ENCODE measurements at regions not wholly inside any gene's neighbourhood (a gene's known extent, or its start where the extent isn't known, plus 50 kb on each side); places are given as distances from the start of the nearest gene placed in this dataset.
A peak's percentile ranks its signal among the peaks of the same experiment; 100 is the strongest.
"Not testable (repeated sequence)": the region's sequence is repeated elsewhere in the genome, so short reads cannot be mapped to it uniquely, and the experiment has no call there.

DNA sequence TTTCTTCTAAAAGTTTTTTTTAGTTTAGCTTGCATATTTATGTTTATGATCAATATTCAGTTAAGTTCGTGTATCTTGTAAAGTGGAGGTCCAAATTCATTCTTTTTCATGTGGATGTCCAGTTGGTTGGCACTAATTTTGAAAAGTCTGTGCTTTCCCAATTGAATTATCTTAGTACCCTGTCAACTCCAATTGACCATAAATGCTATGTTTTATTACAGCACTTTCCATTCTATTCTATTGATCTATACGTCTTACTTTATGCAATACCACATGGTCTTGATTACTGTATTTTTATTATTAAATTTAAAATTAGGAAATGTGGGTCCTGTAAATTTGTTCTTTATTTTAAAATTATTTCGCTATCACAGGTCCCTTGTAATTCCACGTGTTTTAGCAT is 837.6 kb upstream of the SLC10A2 start:
- H3K4me1 ChIP-seq (ENCODE audit: control insufficient read depth in 1 of 2, insufficient read depth in 2 of 2, low read length in 2 of 2), result no peaks in the 10 kb centered on the region
- ATAC-seq (ENCODE audit: low FRiP score) (no peak), DNase-seq (no peak)
- no peak overlapping the region for H3K4me3 ChIP-seq (ENCODE audit: low read length in 2 of 2)
- H3K9me3 ChIP-seq (ENCODE audit: control insufficient read depth, low read length), result no peaks in the 10 kb centered on the region
- H3K27me3 ChIP-seq (ENCODE audit: control insufficient read depth in 1 of 2, insufficient read depth in 2 of 2, low read length in 1 of 2), result peaks cover 0 to 4% of the 10 kb centered on the region in 2 donors
- H3K36me3 ChIP-seq (ENCODE audit: control insufficient read depth in 1 of 2, insufficient read depth in 2 of 2, low read length in 1 of 2), result no peaks in the 10 kb centered on the region
- H3K27ac ChIP-seq (ENCODE audit: low read depth in 1 of 2, low read length in 2 of 2), result no peak overlapping the region
- intact Hi-C loops (cut with DNase I), result no loop called here
- 83 to 84% methylated on average over 4 of the region's 4 CpGs for WGBS, 2 donors

DNA sequence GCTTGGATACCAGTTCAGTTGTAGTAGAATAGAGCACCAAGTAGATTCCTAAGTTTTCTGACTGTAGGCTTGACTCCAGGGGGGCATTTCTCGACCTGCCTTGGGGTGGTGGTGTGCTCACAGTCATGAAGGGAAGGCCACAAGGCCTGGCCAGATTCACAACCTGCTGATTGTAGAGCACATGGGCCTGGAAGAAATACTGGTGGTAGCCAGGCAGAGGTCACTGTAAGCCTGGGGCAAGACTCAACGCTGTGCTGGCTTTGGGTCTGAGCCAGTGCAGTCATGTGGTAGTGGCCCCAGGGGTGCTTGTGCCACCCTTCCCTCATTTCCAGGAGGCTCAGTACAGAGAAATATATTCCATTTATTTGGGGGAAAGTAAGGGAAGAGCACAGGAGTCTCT is 832.3 kb upstream of the SLC10A2 start:
- no peak for DNase-seq
- peak; percentile 29 for ATAC-seq (ENCODE audit: low FRiP score)
- Histone ChIP-seq H3K27ac (ENCODE audit: low read depth in 1 of 2, low read length in 2 of 2) (no peak overlapping the region), H3K27me3 (ENCODE audit: control insufficient read depth in 1 of 2, insufficient read depth in 2 of 2, low read length in 1 of 2) (no peaks in the 10 kb centered on the region), H3K4me1 (ENCODE audit: control insufficient read depth in 1 of 2, insufficient read depth in 2 of 2, low read length in 2 of 2) (no peaks in the 10 kb centered on the region), H3K4me3 (ENCODE audit: low read length in 2 of 2) (no peak overlapping the region), H3K36me3 (ENCODE audit: control insufficient read depth in 1 of 2, insufficient read depth in 2 of 2, low read length in 1 of 2) (no peaks in the 10 kb centered on the region), H3K9me3 (ENCODE audit: control insufficient read depth, low read length) (no peaks in the 10 kb centered on the region)
- intact Hi-C loops (cut with DNase I), result no loop called here
- 88 to 89% methylated on average over 2 of the region's 2 CpGs for WGBS, 2 donors

DNA sequence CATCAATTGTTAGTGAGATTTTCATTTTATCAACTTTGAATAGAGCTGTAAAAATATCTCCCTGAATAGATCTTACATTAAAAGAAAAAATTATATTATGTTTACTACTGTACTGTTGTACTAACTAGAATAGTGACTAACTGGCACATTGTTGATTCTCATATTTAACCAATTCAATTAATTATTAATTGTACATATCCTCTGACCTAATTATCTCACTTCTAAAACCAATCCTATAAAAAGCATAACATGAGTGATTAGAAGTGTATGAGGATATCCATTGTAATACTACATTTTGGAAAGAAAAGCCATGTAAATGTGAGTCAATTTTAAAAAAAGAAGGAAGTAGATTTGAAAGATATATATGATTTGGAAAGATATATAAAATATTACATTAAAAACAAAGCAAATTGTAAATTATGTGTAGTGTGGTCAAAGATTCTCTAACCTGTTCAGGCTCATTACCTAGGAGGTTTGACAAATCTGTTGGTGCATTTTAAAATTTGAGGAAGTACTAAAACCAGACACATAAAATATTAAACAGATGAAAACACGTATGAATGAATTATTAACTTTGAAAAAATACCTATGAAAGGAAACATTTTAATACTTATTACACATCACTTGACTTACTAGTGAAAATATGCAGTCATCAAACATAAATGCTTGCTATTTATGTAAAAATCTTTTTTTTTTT is 829.8 kb upstream of the SLC10A2 start:
- WGBS, 2 donors, result 78 to 81% methylated on average over 1 of the region's 1 CpG
- Histone ChIP-seq H3K27ac (ENCODE audit: low read depth in 1 of 2, low read length in 2 of 2) (no peak overlapping the region), H3K4me1 (ENCODE audit: control insufficient read depth in 1 of 2, insufficient read depth in 2 of 2, low read length in 2 of 2) (no peaks in the 10 kb centered on the region), H3K36me3 (ENCODE audit: control insufficient read depth in 1 of 2, insufficient read depth in 2 of 2, low read length in 1 of 2) (no peaks in the 10 kb centered on the region), H3K4me3 (ENCODE audit: low read length in 2 of 2) (no peak overlapping the region), H3K27me3 (ENCODE audit: control insufficient read depth in 1 of 2, insufficient read depth in 2 of 2, low read length in 1 of 2) (no peaks in the 10 kb centered on the region), H3K9me3 (ENCODE audit: control insufficient read depth, low read length) (no peaks in the 10 kb centered on the region)
- no peak for ATAC-seq (ENCODE audit: low FRiP score)
- DNase-seq, result no peak
- intact Hi-C loops (cut with DNase I), result no loop called here

DNA sequence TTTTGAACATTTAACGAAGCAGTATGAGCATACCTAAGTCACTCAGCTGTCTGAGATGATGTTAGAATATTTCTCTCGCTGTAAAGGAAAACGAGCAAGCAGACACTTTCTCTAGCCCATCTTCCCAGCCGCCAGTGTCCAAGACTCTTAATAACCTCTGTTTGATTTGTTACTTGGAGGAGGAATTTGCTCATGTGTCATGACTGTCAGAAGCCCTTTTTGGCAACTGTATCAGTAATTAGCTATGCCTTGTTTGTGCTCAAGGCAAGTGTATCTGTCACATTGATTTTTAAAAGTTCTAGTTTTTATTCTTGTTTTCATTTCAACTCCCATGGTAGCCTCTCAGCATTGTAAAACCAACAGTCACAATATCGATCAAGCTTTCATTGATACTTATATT is 828.4 kb upstream of the SLC10A2 start:
- no peaks in the 10 kb centered on the region for H3K9me3 ChIP-seq (ENCODE audit: control insufficient read depth, low read length)
- no peak overlapping the region for H3K27ac ChIP-seq (ENCODE audit: low read depth in 1 of 2, low read length in 2 of 2)
- H3K36me3 ChIP-seq (ENCODE audit: control insufficient read depth in 1 of 2, insufficient read depth in 2 of 2, low read length in 1 of 2), result no peaks in the 10 kb centered on the region
- no peaks in the 10 kb centered on the region for H3K27me3 ChIP-seq (ENCODE audit: control insufficient read depth in 1 of 2, insufficient read depth in 2 of 2, low read length in 1 of 2)
- intact Hi-C loops (cut with DNase I), result no loop called here
- WGBS, 2 donors, result 81 to 87% methylated on average over 5 of the region's 5 CpGs
- H3K4me3 ChIP-seq (ENCODE audit: low read length in 2 of 2), result no peak overlapping the region
- no peak for DNase-seq
- no peak for ATAC-seq (ENCODE audit: low FRiP score)
- H3K4me1 ChIP-seq (ENCODE audit: control insufficient read depth in 1 of 2, insufficient read depth in 2 of 2, low read length in 2 of 2), result no peaks in the 10 kb centered on the region

DNA sequence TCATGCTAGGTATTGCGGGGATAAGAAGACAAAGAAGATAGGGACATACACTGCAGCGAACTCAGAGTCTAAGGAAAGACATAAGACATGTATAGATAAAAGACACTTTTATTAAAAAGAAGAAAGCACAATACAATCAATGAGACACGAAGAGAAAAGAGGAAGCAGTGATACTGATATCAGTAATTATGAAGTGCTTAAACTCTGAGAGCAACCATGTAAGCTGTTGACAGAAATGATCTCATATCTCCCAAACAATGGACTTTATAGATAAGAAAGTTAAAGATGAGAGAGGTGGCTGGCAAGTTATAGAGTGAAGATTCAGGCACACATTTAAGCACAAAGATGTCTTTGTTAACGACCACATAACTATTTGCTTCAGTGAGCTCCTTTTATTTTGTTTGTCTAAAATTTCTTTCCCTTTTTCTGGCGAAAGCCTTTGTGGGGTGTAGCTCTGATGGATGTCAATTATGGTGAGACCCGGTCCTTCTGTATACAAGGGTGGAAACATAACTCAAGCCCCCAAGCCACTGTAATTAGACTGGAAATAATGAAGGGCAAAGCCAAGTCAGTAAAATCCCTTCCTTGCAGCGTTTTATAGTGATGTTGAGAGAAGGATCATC is 818.0 kb upstream of the SLC10A2 start:
- ATAC-seq (ENCODE audit: low FRiP score), result no peak
- 91 to 93% methylated on average over 7 of the region's 7 CpGs for WGBS, 2 donors

DNA sequence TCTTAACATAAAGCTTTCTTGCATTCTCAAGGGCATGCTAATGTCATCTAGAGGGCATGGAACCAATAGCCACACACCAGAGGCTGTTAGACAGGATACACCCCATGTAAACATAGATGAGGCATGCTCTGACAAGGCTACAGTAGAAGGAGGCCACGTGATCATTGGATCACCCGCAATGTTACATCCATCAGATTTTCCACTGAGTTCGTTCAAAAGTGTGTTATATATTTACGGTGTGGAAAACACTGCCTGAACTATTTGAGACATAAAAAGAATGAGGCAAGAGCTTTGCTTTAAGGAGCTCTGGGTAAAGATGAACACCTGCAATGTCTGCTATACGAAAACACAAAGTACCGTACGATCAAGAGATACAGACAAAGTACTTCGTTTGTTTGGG is 817.5 kb upstream of the SLC10A2 start:
- no peak for ATAC-seq (ENCODE audit: low FRiP score)

More for the DNA sequence above, 818.0 kb upstream of the SLC10A2 start:
- DNase-seq, result no peak
- Histone ChIP-seq H3K36me3 (ENCODE audit: control insufficient read depth in 1 of 2, insufficient read depth in 2 of 2, low read length in 1 of 2) (no peaks in the 10 kb centered on the region), H3K4me3 (ENCODE audit: low read length in 2 of 2) (no peak overlapping the region), H3K27ac (ENCODE audit: low read depth in 1 of 2, low read length in 2 of 2) (no peak overlapping the region), H3K4me1 (ENCODE audit: control insufficient read depth in 1 of 2, insufficient read depth in 2 of 2, low read length in 2 of 2) (no peaks in the 10 kb centered on the region), H3K9me3 (ENCODE audit: control insufficient read depth, low read length) (no peaks in the 10 kb centered on the region), H3K27me3 (ENCODE audit: control insufficient read depth in 1 of 2, insufficient read depth in 2 of 2, low read length in 1 of 2) (peaks cover 0 to 2% of the 10 kb centered on the region in 2 donors)
- intact Hi-C loops (cut with DNase I), result no loop called here

DNA sequence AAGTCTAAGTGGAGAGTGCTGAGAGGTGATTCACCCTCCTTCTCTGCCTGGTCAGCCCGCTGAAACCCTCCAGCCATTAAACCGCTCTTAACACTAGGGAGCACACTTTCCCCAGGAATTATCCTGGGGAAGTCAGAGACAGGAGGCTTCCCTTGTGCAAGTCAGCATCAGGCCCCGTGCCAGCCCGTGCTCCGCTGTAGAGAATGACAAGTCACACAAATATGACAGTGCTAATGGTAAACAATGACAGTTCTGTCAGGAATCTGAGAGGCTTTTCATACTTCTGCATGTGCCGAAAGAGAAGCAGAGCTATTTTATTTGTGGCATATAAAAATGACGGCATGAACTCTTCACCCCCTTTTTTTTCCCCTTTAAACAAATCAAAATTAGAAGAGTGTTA is 816.9 kb upstream of the SLC10A2 start:
- Histone ChIP-seq H3K27me3 (ENCODE audit: control insufficient read depth in 1 of 2, insufficient read depth in 2 of 2, low read length in 1 of 2) (peaks cover 0 to 2% of the 10 kb centered on the region in 2 donors), H3K27ac (ENCODE audit: low read depth in 1 of 2, low read length in 2 of 2) (no peak overlapping the region), H3K9me3 (ENCODE audit: control insufficient read depth, low read length) (no peaks in the 10 kb centered on the region), H3K36me3 (ENCODE audit: control insufficient read depth in 1 of 2, insufficient read depth in 2 of 2, low read length in 1 of 2) (no peaks in the 10 kb centered on the region), H3K4me3 (ENCODE audit: low read length in 2 of 2) (no peak overlapping the region), H3K4me1 (ENCODE audit: control insufficient read depth in 1 of 2, insufficient read depth in 2 of 2, low read length in 2 of 2) (no peaks in the 10 kb centered on the region)
- WGBS, 2 donors, result 1% methylated on average over 7 of the region's 7 CpGs
- intact Hi-C loops (cut with DNase I), result no loop called here
- peak; percentile 87 for ATAC-seq (ENCODE audit: low FRiP score)
- peak; percentile 78 to 90 for DNase-seq

More for the DNA sequence above, 817.5 kb upstream of the SLC10A2 start:
- 66 to 73% methylated on average over 8 of the region's 8 CpGs for WGBS, 2 donors
- Histone ChIP-seq H3K36me3 (ENCODE audit: control insufficient read depth in 1 of 2, insufficient read depth in 2 of 2, low read length in 1 of 2) (no peaks in the 10 kb centered on the region), H3K4me3 (ENCODE audit: low read length in 2 of 2) (no peak overlapping the region), H3K27ac (ENCODE audit: low read depth in 1 of 2, low read length in 2 of 2) (no peak overlapping the region), H3K27me3 (ENCODE audit: control insufficient read depth in 1 of 2, insufficient read depth in 2 of 2, low read length in 1 of 2) (peaks cover 0 to 2% of the 10 kb centered on the region in 2 donors), H3K4me1 (ENCODE audit: control insufficient read depth in 1 of 2, insufficient read depth in 2 of 2, low read length in 2 of 2) (no peaks in the 10 kb centered on the region), H3K9me3 (ENCODE audit: control insufficient read depth, low read length) (no peaks in the 10 kb centered on the region)
- intact Hi-C loops (cut with DNase I), result no loop called here
- DNase-seq, result no peak

DNA sequence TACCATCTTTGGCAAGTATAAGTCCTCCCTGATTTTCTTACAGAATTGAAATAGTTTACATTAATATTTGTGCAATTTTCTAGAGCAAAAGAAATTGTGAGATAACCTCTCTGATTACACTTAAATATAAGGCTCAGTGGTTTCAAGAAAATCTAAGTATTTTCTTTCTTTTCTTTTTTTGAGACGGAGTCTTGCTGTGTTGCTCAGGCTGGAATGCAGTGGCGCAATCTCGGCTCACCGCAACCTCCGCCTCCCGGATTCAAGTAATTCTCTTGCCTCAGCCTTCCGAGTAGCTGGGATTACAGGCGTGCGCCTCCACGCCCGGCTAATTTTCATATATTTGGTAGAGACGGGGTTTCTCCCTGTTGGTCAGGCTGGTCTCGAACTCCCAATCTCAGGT is 813.9 kb upstream of the SLC10A2 start:
- H3K27me3 ChIP-seq (ENCODE audit: control insufficient read depth in 1 of 2, insufficient read depth in 2 of 2, low read length in 1 of 2); DNase-seq; H3K27ac ChIP-seq (ENCODE audit: low read depth in 1 of 2, low read length in 2 of 2); H3K36me3 ChIP-seq (ENCODE audit: control insufficient read depth in 1 of 2, insufficient read depth in 2 of 2, low read length in 1 of 2); H3K4me1 ChIP-seq (ENCODE audit: control insufficient read depth in 1 of 2, insufficient read depth in 2 of 2, low read length in 2 of 2); ATAC-seq (ENCODE audit: low FRiP score); H3K4me3 ChIP-seq (ENCODE audit: low read length in 2 of 2); H3K9me3 ChIP-seq (ENCODE audit: control insufficient read depth, low read length); intact Hi-C loops (cut with DNase I): not testable (repeated sequence)
- WGBS, 2 donors, result 93 to 96% methylated on average over 13 of the region's 13 CpGs

Data from aorta (tissue), 5 donors.